ENCODE measurements at regions not wholly inside any gene's neighbourhood (a gene's known extent, or its start where the extent isn't known, plus 50 kb on each side); places are given as distances from the start of the nearest gene placed in this dataset.

- H3K9me3 Mint-ChIP-seq: no peaks in the 10 kb centered on the region
- no peak for ATAC-seq (ENCODE audit: poor library complexity)
Measured at GRCh38 chr18:47461406-47461948, 210.0 kb upstream of the SKOR2 start.

GRCh38 chr18:47458483-47458882 is 207.0 kb upstream of the SKOR2 start:
- H3K4me3 ChIP-seq (ENCODE audit: low read length): no peak overlapping the region
- ChIA-PET POLR2A (no interaction called here), CTCF (no interaction called here)
- Mint-ChIP-seq H3K27ac (no peak overlapping the region), H3K27me3 (peaks cover 9% of the 10 kb centered on the region), H3K4me1 (ENCODE audit: low read depth) (no peaks in the 10 kb centered on the region), H3K36me3 (ENCODE audit: low read depth) (no peaks in the 10 kb centered on the region), H3K4me3 (no peak overlapping the region), H3K9me3 (no peaks in the 10 kb centered on the region)
- H3K4me1 ChIP-seq (ENCODE audit: insufficient read depth, low read length): no peaks in the 10 kb centered on the region
- no peak overlapping the region for H3K27ac ChIP-seq (ENCODE audit: low read depth in 1 of 2, low read length in 2 of 2)
- no peaks in the 10 kb centered on the region for H3K9me3 ChIP-seq (ENCODE audit: control insufficient read depth in 1 of 2, insufficient read depth in 1 of 2, low read length in 2 of 2)
- H3K36me3 ChIP-seq (ENCODE audit: insufficient read depth, low read length): no peaks in the 10 kb centered on the region
- DNase-seq (no peak), ATAC-seq (ENCODE audit: poor library complexity) (no peak)
- H3K27me3 ChIP-seq (ENCODE audit: control insufficient read depth in 1 of 2, insufficient read depth in 2 of 2, low read length in 2 of 2): no peaks in the 10 kb centered on the region
- intact Hi-C loops (cut with DNase I, micrococcal nuclease): no loop called here
- TF ChIP-seq CTCF (IDR thresholded peaks at IDR 0.05): no peak

More at GRCh38 chr18:47461406-47461948, 210.0 kb upstream of the SKOR2 start:
- Mint-ChIP-seq H3K27ac (no peak overlapping the region), H3K4me1 (ENCODE audit: low read depth) (no peaks in the 10 kb centered on the region), H3K36me3 (ENCODE audit: low read depth) (no peaks in the 10 kb centered on the region), H3K27me3 (peaks cover 6% of the 10 kb centered on the region), H3K4me3 (no peak overlapping the region)
- no peak overlapping the region for H3K27ac ChIP-seq (ENCODE audit: low read depth in 1 of 2, low read length in 2 of 2)
- POLR2A ChIA-PET: no interaction called here
- H3K36me3 ChIP-seq (ENCODE audit: insufficient read depth, low read length): no peaks in the 10 kb centered on the region
- intact Hi-C loops (cut with DNase I, micrococcal nuclease): no loop called here
- CTCF ChIA-PET: no interaction called here
- H3K27me3 ChIP-seq (ENCODE audit: control insufficient read depth in 1 of 2, insufficient read depth in 2 of 2, low read length in 2 of 2): no peaks in the 10 kb centered on the region
- peaks cover 0 to 6% of the 10 kb centered on the region in 2 experiments for H3K9me3 ChIP-seq (ENCODE audit: control insufficient read depth in 1 of 2, insufficient read depth in 1 of 2, low read length in 2 of 2)
- no peak for DNase-seq
- no peaks in the 10 kb centered on the region for H3K4me1 ChIP-seq (ENCODE audit: insufficient read depth, low read length)
- no peak for TF ChIP-seq CTCF (IDR thresholded peaks at IDR 0.05)
- no peak overlapping the region for H3K4me3 ChIP-seq (ENCODE audit: low read length)

- no peak for TF ChIP-seq CTCF (IDR thresholded peaks at IDR 0.05)
- ChIA-PET CTCF (no interaction called here), POLR2A (no interaction called here)
- Mint-ChIP-seq H3K4me3 (no peak overlapping the region), H3K27me3 (peaks cover 15% of the 10 kb centered on the region), H3K9me3 (no peaks in the 10 kb centered on the region), H3K36me3 (ENCODE audit: low read depth) (no peaks in the 10 kb centered on the region), H3K27ac (no peak overlapping the region), H3K4me1 (ENCODE audit: low read depth) (no peaks in the 10 kb centered on the region)
- ATAC-seq (ENCODE audit: poor library complexity): no peak
- H3K9me3 ChIP-seq (ENCODE audit: control insufficient read depth in 1 of 2, insufficient read depth in 1 of 2, low read length in 2 of 2): no peaks in the 10 kb centered on the region
- no peaks in the 10 kb centered on the region for H3K4me1 ChIP-seq (ENCODE audit: insufficient read depth, low read length)
- intact Hi-C loops (cut with DNase I, micrococcal nuclease): no loop called here
- no peaks in the 10 kb centered on the region for H3K27me3 ChIP-seq (ENCODE audit: control insufficient read depth in 1 of 2, insufficient read depth in 2 of 2, low read length in 2 of 2)
- no peaks in the 10 kb centered on the region for H3K36me3 ChIP-seq (ENCODE audit: insufficient read depth, low read length)
- no peak overlapping the region for H3K27ac ChIP-seq (ENCODE audit: low read depth in 1 of 2, low read length in 2 of 2)
- H3K4me3 ChIP-seq (ENCODE audit: low read length): no peak overlapping the region
- DNase-seq: no peak
Measured at GRCh38 chr18:47457614-47458013, 206.2 kb upstream of the SKOR2 start.
